ENCODE measurements at regions not wholly inside any gene's neighbourhood (a gene's known extent, or its start where the extent isn't known, plus 50 kb on each side); places are given as distances from the start of the nearest gene placed in this dataset.

DNA sequence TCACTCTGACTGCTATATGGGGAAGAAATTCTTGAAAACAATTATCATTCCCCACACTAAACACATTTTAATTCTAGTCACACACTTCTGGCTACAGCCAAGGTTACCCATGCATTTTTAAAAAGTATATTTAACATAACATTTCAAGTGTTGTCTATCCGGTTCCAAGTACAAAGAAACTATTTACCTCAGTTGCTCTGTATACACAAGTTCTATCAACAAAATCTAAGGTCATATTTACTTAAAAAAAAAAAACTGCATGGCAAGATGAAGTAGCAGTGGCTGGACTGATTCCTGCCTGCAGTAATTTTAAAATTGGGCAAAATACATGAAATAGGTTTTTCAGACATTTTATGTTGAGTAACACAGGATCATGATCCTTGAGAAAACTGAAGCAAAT lies 155.9 kb upstream of the TOM1L1 start:
- H3K9me2 ChIP-seq (replicated peaks; ENCODE audit: low read depth, low read length), result no peaks in the 10 kb centered on the region
- no peak for TF ChIP-seq EZH2phosphoT487 (IDR thresholded peaks at IDR 0.05; ENCODE audit: borderline replicate concordance)
- TF ChIP-seq, protein P1, sequence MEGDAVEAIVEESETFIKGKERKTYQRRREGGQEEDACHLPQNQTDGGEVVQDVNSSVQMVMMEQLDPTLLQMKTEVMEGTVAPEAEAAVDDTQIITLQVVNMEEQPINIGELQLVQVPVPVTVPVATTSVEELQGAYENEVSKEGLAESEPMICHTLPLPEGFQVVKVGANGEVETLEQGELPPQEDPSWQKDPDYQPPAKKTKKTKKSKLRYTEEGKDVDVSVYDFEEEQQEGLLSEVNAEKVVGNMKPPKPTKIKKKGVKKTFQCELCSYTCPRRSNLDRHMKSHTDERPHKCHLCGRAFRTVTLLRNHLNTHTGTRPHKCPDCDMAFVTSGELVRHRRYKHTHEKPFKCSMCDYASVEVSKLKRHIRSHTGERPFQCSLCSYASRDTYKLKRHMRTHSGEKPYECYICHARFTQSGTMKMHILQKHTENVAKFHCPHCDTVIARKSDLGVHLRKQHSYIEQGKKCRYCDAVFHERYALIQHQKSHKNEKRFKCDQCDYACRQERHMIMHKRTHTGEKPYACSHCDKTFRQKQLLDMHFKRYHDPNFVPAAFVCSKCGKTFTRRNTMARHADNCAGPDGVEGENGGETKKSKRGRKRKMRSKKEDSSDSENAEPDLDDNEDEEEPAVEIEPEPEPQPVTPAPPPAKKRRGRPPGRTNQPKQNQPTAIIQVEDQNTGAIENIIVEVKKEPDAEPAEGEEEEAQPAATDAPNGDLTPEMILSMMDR (conservative IDR thresholded peaks at IDR 0.05; ENCODE audit: low read length), result no peak

DNA sequence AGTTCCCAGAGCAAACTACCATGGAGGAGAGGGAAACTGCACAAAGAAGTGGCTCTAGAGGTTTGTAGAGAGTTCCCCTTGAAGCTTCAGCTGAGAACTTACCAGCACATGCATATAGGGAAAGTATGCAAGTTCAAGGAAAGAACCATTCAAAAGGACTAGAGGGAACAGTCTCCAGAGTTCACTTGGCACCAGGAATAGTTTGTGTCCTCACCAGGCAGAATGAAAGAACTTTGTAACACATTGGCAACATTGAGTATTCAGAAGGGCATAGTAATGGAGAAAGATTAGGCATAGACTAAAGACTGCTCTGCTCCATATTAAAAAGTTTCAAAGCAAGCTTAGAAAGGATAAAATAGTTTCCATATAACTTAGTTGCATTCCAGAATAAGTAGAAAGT lies 155.4 kb upstream of the TOM1L1 start:
- H4K20me1 ChIP-seq (ENCODE audit: insufficient read depth, low read length, poor library complexity, severe bottlenecking), result no peaks in the 10 kb centered on the region
- no peaks in the 10 kb centered on the region for H3K9me2 ChIP-seq (replicated peaks; ENCODE audit: low read depth, low read length)
- no peak overlapping the region for H2AFZ ChIP-seq (ENCODE audit: low read length)
- no peak overlapping the region for H3K4me3 ChIP-seq (ENCODE audit: low read length, poor library complexity, severe bottlenecking)
- no peaks in the 10 kb centered on the region for H3K9me3 ChIP-seq (ENCODE audit: insufficient read depth, low read depth, low read length)
- no peak overlapping the region for H3K9ac ChIP-seq (ENCODE audit: low read depth, low read length, poor library complexity, severe bottlenecking)
- H3K4me1 ChIP-seq (ENCODE audit: insufficient read depth, low read length, poor library complexity, severe bottlenecking), result no peaks in the 10 kb centered on the region
- no peaks in the 10 kb centered on the region for H3K36me3 ChIP-seq (ENCODE audit: insufficient read depth, low read length)
- no peaks in the 10 kb centered on the region for H3F3A ChIP-seq (ENCODE audit: low read depth)
- H3K27me3 ChIP-seq (ENCODE audit: insufficient read depth, low read length, poor library complexity, severe bottlenecking), result no peaks in the 10 kb centered on the region
- H3K4me2 ChIP-seq (ENCODE audit: low read depth, low read length, poor library complexity, severe bottlenecking), result no peak overlapping the region
- TF ChIP-seq EZH2phosphoT487 (IDR thresholded peaks at IDR 0.05; ENCODE audit: borderline replicate concordance), result no peak
- TF ChIP-seq, protein P1 (conservative IDR thresholded peaks at IDR 0.05; ENCODE audit: low read length), result no peak
- no peaks in the 10 kb centered on the region for H3K79me2 ChIP-seq (ENCODE audit: insufficient read depth, low read length)

More for the DNA sequence above, 155.9 kb upstream of the TOM1L1 start:
- H3K4me2 ChIP-seq (ENCODE audit: low read depth, low read length, poor library complexity, severe bottlenecking), result no peak overlapping the region
- H3K79me2 ChIP-seq (ENCODE audit: insufficient read depth, low read length), result no peaks in the 10 kb centered on the region
- no peaks in the 10 kb centered on the region for H3K36me3 ChIP-seq (ENCODE audit: insufficient read depth, low read length)
- H3K4me1 ChIP-seq (ENCODE audit: insufficient read depth, low read length, poor library complexity, severe bottlenecking), result no peaks in the 10 kb centered on the region
- H3K9me3 ChIP-seq (ENCODE audit: insufficient read depth, low read depth, low read length), result no peaks in the 10 kb centered on the region
- no peak overlapping the region for H2AFZ ChIP-seq (ENCODE audit: low read length)
- H3K4me3 ChIP-seq (ENCODE audit: low read length, poor library complexity, severe bottlenecking), result no peak overlapping the region
- no peak overlapping the region for H3K9ac ChIP-seq (ENCODE audit: low read depth, low read length, poor library complexity, severe bottlenecking)
- no peaks in the 10 kb centered on the region for H3K27me3 ChIP-seq (ENCODE audit: insufficient read depth, low read length, poor library complexity, severe bottlenecking)
- no peaks in the 10 kb centered on the region for H4K20me1 ChIP-seq (ENCODE audit: insufficient read depth, low read length, poor library complexity, severe bottlenecking)
- no peaks in the 10 kb centered on the region for H3F3A ChIP-seq (ENCODE audit: low read depth)

DNA sequence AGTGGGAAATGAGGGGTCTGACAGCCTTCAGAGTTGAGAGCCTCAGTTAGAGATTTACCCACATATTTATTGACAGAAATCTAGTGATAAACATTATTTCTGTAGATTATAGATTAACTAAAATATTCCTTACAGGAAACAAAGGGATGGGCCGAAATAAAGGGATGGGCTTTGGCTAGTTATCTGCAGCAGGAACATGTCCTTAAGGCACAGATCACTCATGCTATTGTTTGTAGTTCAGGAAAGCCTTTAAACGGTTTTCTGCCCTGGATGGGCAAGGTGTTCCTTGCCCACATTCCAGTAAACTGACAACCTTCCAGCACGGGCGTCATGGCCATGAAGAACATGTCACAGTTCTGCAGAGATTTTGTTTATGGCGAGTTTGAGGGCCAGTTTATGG lies 154.8 kb upstream of the TOM1L1 start:
- Histone ChIP-seq H3K27me3 (ENCODE audit: insufficient read depth, low read length, poor library complexity, severe bottlenecking) (no peaks in the 10 kb centered on the region), H3K9me3 (ENCODE audit: insufficient read depth, low read depth, low read length) (no peaks in the 10 kb centered on the region), H3K4me3 (ENCODE audit: low read length, poor library complexity, severe bottlenecking) (no peak overlapping the region), H2AFZ (ENCODE audit: low read length) (no peak overlapping the region), H3K9me2 (replicated peaks; ENCODE audit: low read depth, low read length) (no peaks in the 10 kb centered on the region), H3K36me3 (ENCODE audit: insufficient read depth, low read length) (no peaks in the 10 kb centered on the region), H3K4me1 (ENCODE audit: insufficient read depth, low read length, poor library complexity, severe bottlenecking) (no peaks in the 10 kb centered on the region), H3F3A (ENCODE audit: low read depth) (no peaks in the 10 kb centered on the region), H3K79me2 (ENCODE audit: insufficient read depth, low read length) (no peaks in the 10 kb centered on the region), H3K9ac (ENCODE audit: low read depth, low read length, poor library complexity, severe bottlenecking) (no peak overlapping the region), H3K4me2 (ENCODE audit: low read depth, low read length, poor library complexity, severe bottlenecking) (no peak overlapping the region), H4K20me1 (ENCODE audit: insufficient read depth, low read length, poor library complexity, severe bottlenecking) (no peaks in the 10 kb centered on the region)
- TF ChIP-seq, protein P1 (conservative IDR thresholded peaks at IDR 0.05; ENCODE audit: low read length), result no peak
- no peak for TF ChIP-seq EZH2phosphoT487 (IDR thresholded peaks at IDR 0.05; ENCODE audit: borderline replicate concordance)

All from Loucy (cell line).